OCI-LY1 (cell line): ENCODE measurements at regions not wholly inside any gene's neighbourhood (a gene's known extent, or its start where the extent isn't known, plus 50 kb on each side); places are given as distances from the start of the nearest gene placed in this dataset.
A peak's percentile ranks its signal among the peaks of the same experiment; 100 is the strongest.

Experiments
- H2AFZ ChIP-seq: fragments of 200-600 bp; sonication (generic), shearing (Covaris generic); 2 replicates; pipeline ENCODE4 v1.6.0; 2014; ENCODE audit warnings: antibody characterized with exemption, mild to moderate bottlenecking, low read length
- H3F3A ChIP-seq: fragments of 200-600 bp; sonication (generic), shearing (Covaris generic); 2 replicates; pipeline ENCODE4 v1.6.0; 2014; ENCODE audit warnings: mild to moderate bottlenecking, antibody characterized with exemption, low read length, moderate library complexity; ENCODE audit not compliant: insufficient read depth
- H3K27ac ChIP-seq: fragments of 200-600 bp; sonication (generic); 2 replicates; pipeline ENCODE4 v1.5.1; 2014; ENCODE audit warnings: low read length, mixed run types, mild to moderate bottlenecking, low read depth; ENCODE audit not compliant: poor library complexity, severe bottlenecking
- H3K27me3 ChIP-seq: fragments of 200-600 bp; sonication (generic); 2 replicates; pipeline ENCODE4 v1.6.0; 2014; ENCODE audit warnings: antibody characterized with exemption, mild to moderate bottlenecking, low read length, moderate library complexity; ENCODE audit not compliant: insufficient read depth
- H3K36me3 ChIP-seq: fragments of 200-600 bp; sonication (generic); 2 replicates; pipeline ENCODE4 v1.6.1; 2014; ENCODE audit warnings: mild to moderate bottlenecking, antibody characterized with exemption, low read length, moderate library complexity, mixed read lengths; ENCODE audit not compliant: insufficient read depth
- H3K4me1 ChIP-seq: fragments of 200-600 bp; sonication (generic); 2 replicates; pipeline ENCODE4 v1.5.1; 2014; ENCODE audit warnings: mild to moderate bottlenecking, low read length, moderate library complexity; ENCODE audit not compliant: insufficient read depth, severe bottlenecking
- H3K4me2 ChIP-seq: fragments of 200-600 bp; sonication (generic), shearing (Covaris generic); 2 replicates; pipeline ENCODE4 v1.6.1; 2014; ENCODE audit warnings: low read length
- H3K4me3 ChIP-seq: fragments of 200-600 bp; sonication (generic); 2 replicates; pipeline ENCODE4 v1.5.1; 2014; ENCODE audit warnings: low read length, low read depth, mild to moderate bottlenecking, mixed read lengths; ENCODE audit not compliant: poor library complexity, severe bottlenecking
- H3K79me2 ChIP-seq: fragments of 200-600 bp; shearing (Covaris generic); 2 replicates; pipeline ENCODE4 v1.6.1; 2016; ENCODE audit warnings: mixed run types, low read length, mixed read lengths; ENCODE audit not compliant: insufficient read depth
- H3K9ac ChIP-seq: fragments of 200-600 bp; sonication (generic), shearing (Covaris generic); 2 replicates; pipeline ENCODE4 v1.6.1; 2014; ENCODE audit warnings: mild to moderate bottlenecking, low read length, mixed read lengths
- H3K9me2 ChIP-seq: fragments of 200-600 bp; sonication (generic), shearing (Covaris generic); 2 replicates; pipeline ENCODE4 v1.6.1; 2014; ENCODE audit warnings: low read depth, mild to moderate bottlenecking, low read length, mixed read lengths
- H3K9me3 ChIP-seq: fragments of 200-600 bp; shearing (Covaris generic); 2 replicates; pipeline ENCODE4 v1.6.1; 2014; ENCODE audit warnings: low read length, mixed read lengths
- H4K20me1 ChIP-seq: fragments of 200-600 bp; sonication (generic), shearing (Covaris generic); 2 replicates; pipeline ENCODE4 v1.6.0; 2016; ENCODE audit warnings: mild to moderate bottlenecking, low read length; ENCODE audit not compliant: insufficient read depth
- EZH2 ChIP-seq: fragments of 200-600 bp; sonication (generic), shearing (Covaris generic); IDR thresholded peaks from 2 replicates; pipeline ENCODE4 v1.8.0; 2017; ENCODE audit warnings: borderline replicate concordance, mixed run types, mild to moderate bottlenecking, antibody characterized with exemption, low read length, moderate library complexity, mixed read lengths
- TF ChIP-seq, protein P1 (sequence below): fragments of 200-600 bp; sonication (generic), shearing (Covaris generic); IDR thresholded peaks from 2 replicates; pipeline ENCODE4 v1.5.1; 2017; ENCODE audit warnings: mild to moderate bottlenecking, antibody characterized with exemption, low read length, moderate library complexity, mixed read lengths

DNA sequence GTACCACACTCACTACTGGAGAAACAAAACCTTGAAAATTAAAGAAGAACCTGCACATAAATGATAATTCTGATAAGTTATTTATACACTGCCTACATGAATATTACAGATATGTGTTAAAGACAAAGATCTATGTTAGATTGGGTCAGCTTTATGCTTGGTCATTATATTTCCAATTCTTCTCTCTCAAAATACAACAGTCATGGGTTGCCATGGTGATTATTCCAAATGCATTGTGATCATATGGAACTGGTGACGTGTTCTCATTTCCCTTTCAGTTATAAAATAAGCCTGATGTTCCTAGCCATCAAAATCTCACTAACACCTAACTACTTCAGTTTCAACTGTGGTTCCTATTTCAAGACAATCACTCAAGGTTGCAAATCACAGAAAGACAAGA lies 1416.4 kb downstream of the UQCRFS1 start:
- H3K4me1 ChIP-seq = peaks cover 16% of the 10 kb centered on the region
- H3F3A ChIP-seq = 0 out of 2 replicates have a peak, but pooled peaks cover 5% of the 10 kb centered on the region
- H2AFZ ChIP-seq = no peak overlapping the region
- no peaks in the 10 kb centered on the region for H3K9me3 ChIP-seq
- H3K79me2 ChIP-seq = peaks cover 45% of the 10 kb centered on the region
- peaks cover 22% of the 10 kb centered on the region for H3K36me3 ChIP-seq
- H3K9me2 ChIP-seq = no peaks in the 10 kb centered on the region
- no peaks in the 10 kb centered on the region for H3K27me3 ChIP-seq
- no peak for TF ChIP-seq EZH2
- TF ChIP-seq, protein P1, sequence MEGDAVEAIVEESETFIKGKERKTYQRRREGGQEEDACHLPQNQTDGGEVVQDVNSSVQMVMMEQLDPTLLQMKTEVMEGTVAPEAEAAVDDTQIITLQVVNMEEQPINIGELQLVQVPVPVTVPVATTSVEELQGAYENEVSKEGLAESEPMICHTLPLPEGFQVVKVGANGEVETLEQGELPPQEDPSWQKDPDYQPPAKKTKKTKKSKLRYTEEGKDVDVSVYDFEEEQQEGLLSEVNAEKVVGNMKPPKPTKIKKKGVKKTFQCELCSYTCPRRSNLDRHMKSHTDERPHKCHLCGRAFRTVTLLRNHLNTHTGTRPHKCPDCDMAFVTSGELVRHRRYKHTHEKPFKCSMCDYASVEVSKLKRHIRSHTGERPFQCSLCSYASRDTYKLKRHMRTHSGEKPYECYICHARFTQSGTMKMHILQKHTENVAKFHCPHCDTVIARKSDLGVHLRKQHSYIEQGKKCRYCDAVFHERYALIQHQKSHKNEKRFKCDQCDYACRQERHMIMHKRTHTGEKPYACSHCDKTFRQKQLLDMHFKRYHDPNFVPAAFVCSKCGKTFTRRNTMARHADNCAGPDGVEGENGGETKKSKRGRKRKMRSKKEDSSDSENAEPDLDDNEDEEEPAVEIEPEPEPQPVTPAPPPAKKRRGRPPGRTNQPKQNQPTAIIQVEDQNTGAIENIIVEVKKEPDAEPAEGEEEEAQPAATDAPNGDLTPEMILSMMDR = no peak
- H3K4me3 ChIP-seq = no peak overlapping the region
- no peak overlapping the region for H3K4me2 ChIP-seq
- H3K9ac ChIP-seq = no peak overlapping the region
- no peak overlapping the region for H3K27ac ChIP-seq
- H4K20me1 ChIP-seq = no peaks in the 10 kb centered on the region

DNA sequence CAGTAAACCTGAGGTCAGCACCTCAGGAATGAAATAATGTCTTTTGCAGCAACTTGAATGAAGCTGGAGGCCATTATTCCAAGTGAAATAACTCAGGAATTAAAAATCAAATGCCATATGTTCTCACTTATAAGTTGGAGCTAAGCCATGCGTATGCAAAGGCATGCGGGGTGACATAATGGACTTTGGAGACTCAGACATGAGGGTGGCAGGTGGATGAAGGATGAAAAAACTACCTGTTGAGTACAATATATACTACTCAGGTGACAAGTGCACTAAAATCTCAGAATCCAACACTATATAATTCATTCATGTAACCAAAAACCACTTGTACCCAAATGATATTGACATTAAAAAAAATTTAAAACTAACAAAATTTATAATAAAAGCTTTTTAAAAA lies 1416.9 kb downstream of the UQCRFS1 start:
- no peak overlapping the region for H3K9ac ChIP-seq
- H3K79me2 ChIP-seq = peaks cover 50% of the 10 kb centered on the region

DNA sequence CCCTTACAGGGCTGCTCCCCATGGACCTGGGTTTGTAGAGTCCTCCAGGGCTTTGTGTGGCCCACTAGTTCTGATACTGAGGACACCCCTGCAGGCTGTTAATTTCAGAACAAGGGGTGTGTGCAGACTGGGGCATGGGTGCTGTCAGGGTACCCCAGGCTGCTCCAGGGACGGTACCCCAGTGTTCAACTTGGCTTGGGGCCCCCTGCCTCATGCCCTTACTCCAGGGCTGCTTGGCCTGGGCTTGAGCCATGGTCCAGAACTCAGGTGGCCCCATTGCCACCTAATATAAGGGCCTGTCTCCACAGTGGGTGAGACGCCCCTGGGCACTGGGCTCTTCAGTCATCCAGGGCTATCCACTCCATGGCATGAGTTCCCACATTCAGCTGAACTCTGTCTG lies 1417.6 kb downstream of the UQCRFS1 start:
- H2AFZ ChIP-seq = no peak overlapping the region
- H3K9me3 ChIP-seq = peaks cover 3% of the 10 kb centered on the region; the same call in 1 of the 2 replicates
- no peaks in the 10 kb centered on the region for H3F3A ChIP-seq
- H3K27me3 ChIP-seq = no peaks in the 10 kb centered on the region
- H3K9ac ChIP-seq = peak overlapping the region; percentile 90; the same call in 1 of the 2 replicates
- H3K27ac ChIP-seq = no peak overlapping the region
- H3K9me2 ChIP-seq = no peaks in the 10 kb centered on the region
- peak overlapping the region; percentile 69 for H3K4me2 ChIP-seq
- TF ChIP-seq, protein P1 = no peak
- TF ChIP-seq EZH2 = no peak
- H3K4me1 ChIP-seq = peaks cover 23% of the 10 kb centered on the region
- H3K79me2 ChIP-seq = peaks cover 57% of the 10 kb centered on the region
- H3K36me3 ChIP-seq = peaks cover 28% of the 10 kb centered on the region
- H4K20me1 ChIP-seq = no peaks in the 10 kb centered on the region
- peak overlapping the region; percentile 91 for H3K4me3 ChIP-seq

More for the DNA sequence above, 1416.9 kb downstream of the UQCRFS1 start:
- H3K36me3 ChIP-seq = peaks cover 26% of the 10 kb centered on the region
- H2AFZ ChIP-seq = no peak overlapping the region
- H3K9me2 ChIP-seq = no peaks in the 10 kb centered on the region
- TF ChIP-seq, protein P1 = no peak
- no peak for TF ChIP-seq EZH2
- H3K4me3 ChIP-seq = no peak overlapping the region
- no peak overlapping the region for H3K27ac ChIP-seq
- 0 out of 2 replicates have a peak, but pooled peaks cover 3% of the 10 kb centered on the region for H3F3A ChIP-seq
- no peaks in the 10 kb centered on the region; the same call in 1 of the 2 replicates for H3K9me3 ChIP-seq
- H3K27me3 ChIP-seq = no peaks in the 10 kb centered on the region
- no peaks in the 10 kb centered on the region for H4K20me1 ChIP-seq
- peaks cover 21% of the 10 kb centered on the region for H3K4me1 ChIP-seq
- 0 out of 2 replicates have a peak overlapping the region, but pooled peaks have one; percentile 69 for H3K4me2 ChIP-seq
